GM23338 (cell line): ENCODE measurements at regions not wholly inside any gene's neighbourhood (a gene's known extent, or its start where the extent isn't known, plus 50 kb on each side); places are given as distances from the start of the nearest gene placed in this dataset.

Experiments
- ATAC-seq: fragments of 200-7000 bp; cut with Tn5 transposase; 3 replicates; pipeline ENCODE4 v1.9.1; 2020
- DNase-seq: peaks from one replicate; pipeline ENCODE4 v3.0.0-alpha.2; 2015; ENCODE audit warnings: low spot score
- H2AFZ ChIP-seq: fragments of 200-600 bp; sonication (generic); 2 replicates; pipeline ENCODE4 v1.8.0; 2016; ENCODE audit warnings: antibody characterized with exemption, mild to moderate bottlenecking, moderate library complexity
- H3F3A ChIP-seq: fragments of 200-600 bp; sonication (generic); replicated peaks from 2 replicates; pipeline ENCODE4 v1.8.0; 2017; ENCODE audit warnings: antibody characterized with exemption, mixed run types, low read depth
- H3K27ac ChIP-seq: fragments of 200-600 bp; sonication (generic); 2 replicates; pipeline ENCODE4 v1.6.1; 2016; ENCODE audit warnings: low read depth
- H3K27me3 ChIP-seq: fragments of 200-600 bp; sonication (generic); 2 replicates; pipeline ENCODE4 v1.8.0; 2016; ENCODE audit warnings: mild to moderate bottlenecking, mixed run types, moderate library complexity; ENCODE audit not compliant: insufficient read depth
- H3K36me3 ChIP-seq: fragments of 200-600 bp; sonication (generic); 2 replicates; pipeline ENCODE4 v1.8.0; 2016; ENCODE audit warnings: mild to moderate bottlenecking; ENCODE audit not compliant: insufficient read depth
- H3K4me1 ChIP-seq: fragments of 200-600 bp; sonication (generic); 2 replicates; pipeline ENCODE4 v1.8.0; 2016; ENCODE audit warnings: mild to moderate bottlenecking, moderate library complexity; ENCODE audit not compliant: insufficient read depth
- H3K4me2 ChIP-seq: fragments of 200-600 bp; sonication (generic); 2 replicates; pipeline ENCODE4 v1.7.1; 2017; ENCODE audit warnings: mixed run types
- H3K4me3 ChIP-seq: fragments of 200-600 bp; sonication (generic); 2 replicates; pipeline ENCODE4 v1.6.1; 2016; ENCODE audit warnings: mixed run types
- H3K79me2 ChIP-seq: fragments of 200-600 bp; sonication (generic); replicated peaks from 2 replicates; pipeline ENCODE4 v1.8.0; 2017; ENCODE audit warnings: mild to moderate bottlenecking; ENCODE audit not compliant: insufficient read depth
- H3K9me2 ChIP-seq: fragments of 200-600 bp; sonication (generic); 2 replicates; pipeline ENCODE4 v1.8.0; 2017; ENCODE audit not compliant: insufficient read depth
- H4K20me1 ChIP-seq: fragments of 200-600 bp; sonication (generic); replicated peaks from 2 replicates; pipeline ENCODE4 v1.8.0; 2017; ENCODE audit warnings: mild to moderate bottlenecking; ENCODE audit not compliant: insufficient read depth
- H3K27ac Mint-ChIP-seq: 2 replicates; pipeline ENCODE4 v1.8.0; 2020; ENCODE audit warnings: inconsistent platforms, mild to moderate bottlenecking, moderate library complexity, mixed read lengths
- H3K27me3 Mint-ChIP-seq: 3 replicates; pipeline ENCODE4 v1.8.0; 2022; ENCODE audit warnings: low read depth, mild to moderate bottlenecking, moderate library complexity, mixed read lengths, inconsistent platforms; ENCODE audit not compliant: insufficient read depth, poor library complexity
- H3K36me3 Mint-ChIP-seq: 3 replicates; pipeline ENCODE4 v1.8.0; 2021; ENCODE audit warnings: low read depth, mild to moderate bottlenecking, inconsistent platforms, moderate library complexity, mixed read lengths
- H3K4me1 Mint-ChIP-seq: 3 replicates; pipeline ENCODE4 v1.8.0; 2020; ENCODE audit warnings: mild to moderate bottlenecking, inconsistent platforms, mixed read lengths
- H3K4me3 Mint-ChIP-seq: 3 replicates; pipeline ENCODE4 v1.8.0; 2021; ENCODE audit warnings: moderate library complexity, mild to moderate bottlenecking, inconsistent platforms, mixed read lengths
- H3K9me3 Mint-ChIP-seq: 3 replicates; pipeline ENCODE4 v1.8.0; 2020; ENCODE audit warnings: moderate library complexity, mild to moderate bottlenecking, inconsistent platforms, mixed read lengths
- CREB1 ChIP-seq: fragments of 250-450 bp; sonication (Bioruptor Pico); IDR thresholded peaks from 2 replicates; pipeline ENCODE4 v1.5.0; 2020; ENCODE audit warnings: low read depth, mild to moderate bottlenecking, moderate library complexity
- EZH2phosphoT487 ChIP-seq: fragments of 200-600 bp; sonication (generic); IDR thresholded peaks from one replicate; pipeline ENCODE4 v1.8.1; 2018; ENCODE audit warnings: antibody characterized with exemption; ENCODE audit not compliant: unreplicated experiment
- JUNB ChIP-seq: IDR thresholded peaks from one replicate; pipeline ENCODE4 v1.6.1; 2016; ENCODE audit warnings: antibody characterized with exemption; ENCODE audit not compliant: unreplicated experiment
- NANOG ChIP-seq: IDR thresholded peaks from 2 replicates; pipeline ENCODE4 v1.6.1; 2016; ENCODE audit warnings: antibody characterized with exemption, borderline replicate concordance
- POLR2AphosphoS5 ChIP-seq: IDR thresholded peaks from 2 replicates; pipeline ENCODE4 v1.6.1; 2016; ENCODE audit warnings: antibody characterized with exemption, low read depth
- STAT1 ChIP-seq: IDR thresholded peaks from one replicate; pipeline ENCODE4 v1.6.1; 2016; ENCODE audit warnings: antibody characterized with exemption; ENCODE audit not compliant: unreplicated experiment
- ZNF114 ChIP-seq: fragments of 250-450 bp; sonication (Bioruptor Pico); IDR thresholded peaks from 2 replicates; pipeline ENCODE4 v1.5.0; 2020; ENCODE audit warnings: mild to moderate bottlenecking, moderate library complexity
- ZNF331 ChIP-seq: fragments of 250-450 bp; sonication (Bioruptor Pico); IDR thresholded peaks from 2 replicates; pipeline ENCODE4 v1.5.0; 2020; ENCODE audit warnings: low read depth, mild to moderate bottlenecking, moderate library complexity
- TF ChIP-seq, protein P1 (sequence below): IDR thresholded peaks from 2 replicates; pipeline ENCODE4 v1.6.1; 2016; ENCODE audit warnings: antibody characterized with exemption
- TF ChIP-seq, protein P2 (sequence below): fragments of 250-450 bp; sonication (Bioruptor Pico); IDR thresholded peaks from 2 replicates; pipeline ENCODE4 v1.5.0; 2020; ENCODE audit warnings: mild to moderate bottlenecking, moderate library complexity
- TF ChIP-seq, protein P3 (sequence below): IDR thresholded peaks from one replicate; pipeline ENCODE4 v1.6.1; 2018; ENCODE audit warnings: antibody characterized with exemption; ENCODE audit not compliant: unreplicated experiment
- TF ChIP-seq, protein P4 (sequence below), 2 experiments: fragments of 200-600 bp in 1 of 2; sonication (generic) in 1 of 2; conservative IDR thresholded peaks; 2 replicates each; pipeline versions ENCODE4 v1.5.1 to v1.6.1; 2016 to 2017; ENCODE audit warnings: antibody characterized with exemption in 2 of 2, low read depth in 2 of 2, mild to moderate bottlenecking in 2 of 2, moderate library complexity in 1 of 2

DNA sequence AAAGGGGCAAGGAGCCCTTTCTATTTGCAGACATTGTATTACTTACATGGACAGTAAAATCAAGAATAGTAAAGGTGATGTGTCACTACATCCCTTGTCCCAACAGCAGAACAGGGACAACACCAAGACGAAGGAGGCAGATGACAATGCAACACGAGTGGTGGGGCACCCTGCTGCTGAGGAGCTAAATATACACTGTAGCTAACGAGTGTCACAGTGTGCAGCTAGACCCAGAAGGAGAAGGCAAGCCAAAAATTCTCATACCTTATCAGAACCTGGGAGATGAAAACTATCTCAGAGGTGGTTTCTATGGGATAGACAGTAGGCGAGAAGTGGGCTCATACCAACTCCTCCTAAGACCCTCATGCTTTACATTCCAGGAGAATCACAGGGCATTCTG, 518.4 kb upstream of the LRRTM1 start (continued):
- TF ChIP-seq ZNF331 (CRISPR knock-in tag) (no peak), JUNB (no peak)

DNA sequence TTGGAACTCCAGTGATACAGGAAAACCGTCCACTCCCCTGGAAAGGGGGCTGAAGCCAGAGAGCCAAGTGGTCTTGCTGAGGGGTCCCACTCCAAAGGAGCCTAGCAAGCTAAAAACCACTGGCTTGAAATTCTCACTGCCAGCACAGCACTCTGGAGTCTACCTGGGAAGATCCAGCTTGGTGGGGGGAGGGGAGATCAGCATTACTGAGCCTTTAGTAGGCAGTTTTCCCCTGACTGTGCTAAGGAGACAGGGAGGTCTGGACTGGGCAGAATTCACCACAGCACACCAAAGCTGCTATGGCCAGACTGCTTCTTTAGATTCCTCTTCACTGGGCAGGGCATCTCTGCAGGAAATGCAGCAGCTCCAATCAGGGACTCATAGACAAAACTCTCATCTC, 510.7 kb upstream of the LRRTM1 start:
- peak; percentile 22 for DNase-seq
- Histone ChIP-seq H3F3A (no peaks in the 10 kb centered on the region), H4K20me1 (no peaks in the 10 kb centered on the region), H3K4me2 (no peak overlapping the region), H2AFZ (peak overlapping the region; percentile 89), H3K27me3 (no peaks in the 10 kb centered on the region), H3K9me2 (peaks cover 3% of the 10 kb centered on the region; the same call in 1 of the 2 replicates), H3K36me3 (peaks cover 4% of the 10 kb centered on the region), H3K4me1 (no peaks in the 10 kb centered on the region), H3K4me3 (no peak overlapping the region), H3K79me2 (no peaks in the 10 kb centered on the region), H3K27ac (no peak overlapping the region)
- TF ChIP-seq EZH2phosphoT487 (no peak), STAT1 (no peak), POLR2AphosphoS5 (no peak), ZNF114 (CRISPR knock-in tag) (no peak), JUNB (no peak), ZNF331 (CRISPR knock-in tag) (no peak), CREB1 (CRISPR knock-in tag) (no peak), NANOG (no peak)
- TF ChIP-seq, protein P1, sequence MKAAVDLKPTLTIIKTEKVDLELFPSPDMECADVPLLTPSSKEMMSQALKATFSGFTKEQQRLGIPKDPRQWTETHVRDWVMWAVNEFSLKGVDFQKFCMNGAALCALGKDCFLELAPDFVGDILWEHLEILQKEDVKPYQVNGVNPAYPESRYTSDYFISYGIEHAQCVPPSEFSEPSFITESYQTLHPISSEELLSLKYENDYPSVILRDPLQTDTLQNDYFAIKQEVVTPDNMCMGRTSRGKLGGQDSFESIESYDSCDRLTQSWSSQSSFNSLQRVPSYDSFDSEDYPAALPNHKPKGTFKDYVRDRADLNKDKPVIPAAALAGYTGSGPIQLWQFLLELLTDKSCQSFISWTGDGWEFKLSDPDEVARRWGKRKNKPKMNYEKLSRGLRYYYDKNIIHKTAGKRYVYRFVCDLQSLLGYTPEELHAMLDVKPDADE: no peak
- TF ChIP-seq, protein P2, sequence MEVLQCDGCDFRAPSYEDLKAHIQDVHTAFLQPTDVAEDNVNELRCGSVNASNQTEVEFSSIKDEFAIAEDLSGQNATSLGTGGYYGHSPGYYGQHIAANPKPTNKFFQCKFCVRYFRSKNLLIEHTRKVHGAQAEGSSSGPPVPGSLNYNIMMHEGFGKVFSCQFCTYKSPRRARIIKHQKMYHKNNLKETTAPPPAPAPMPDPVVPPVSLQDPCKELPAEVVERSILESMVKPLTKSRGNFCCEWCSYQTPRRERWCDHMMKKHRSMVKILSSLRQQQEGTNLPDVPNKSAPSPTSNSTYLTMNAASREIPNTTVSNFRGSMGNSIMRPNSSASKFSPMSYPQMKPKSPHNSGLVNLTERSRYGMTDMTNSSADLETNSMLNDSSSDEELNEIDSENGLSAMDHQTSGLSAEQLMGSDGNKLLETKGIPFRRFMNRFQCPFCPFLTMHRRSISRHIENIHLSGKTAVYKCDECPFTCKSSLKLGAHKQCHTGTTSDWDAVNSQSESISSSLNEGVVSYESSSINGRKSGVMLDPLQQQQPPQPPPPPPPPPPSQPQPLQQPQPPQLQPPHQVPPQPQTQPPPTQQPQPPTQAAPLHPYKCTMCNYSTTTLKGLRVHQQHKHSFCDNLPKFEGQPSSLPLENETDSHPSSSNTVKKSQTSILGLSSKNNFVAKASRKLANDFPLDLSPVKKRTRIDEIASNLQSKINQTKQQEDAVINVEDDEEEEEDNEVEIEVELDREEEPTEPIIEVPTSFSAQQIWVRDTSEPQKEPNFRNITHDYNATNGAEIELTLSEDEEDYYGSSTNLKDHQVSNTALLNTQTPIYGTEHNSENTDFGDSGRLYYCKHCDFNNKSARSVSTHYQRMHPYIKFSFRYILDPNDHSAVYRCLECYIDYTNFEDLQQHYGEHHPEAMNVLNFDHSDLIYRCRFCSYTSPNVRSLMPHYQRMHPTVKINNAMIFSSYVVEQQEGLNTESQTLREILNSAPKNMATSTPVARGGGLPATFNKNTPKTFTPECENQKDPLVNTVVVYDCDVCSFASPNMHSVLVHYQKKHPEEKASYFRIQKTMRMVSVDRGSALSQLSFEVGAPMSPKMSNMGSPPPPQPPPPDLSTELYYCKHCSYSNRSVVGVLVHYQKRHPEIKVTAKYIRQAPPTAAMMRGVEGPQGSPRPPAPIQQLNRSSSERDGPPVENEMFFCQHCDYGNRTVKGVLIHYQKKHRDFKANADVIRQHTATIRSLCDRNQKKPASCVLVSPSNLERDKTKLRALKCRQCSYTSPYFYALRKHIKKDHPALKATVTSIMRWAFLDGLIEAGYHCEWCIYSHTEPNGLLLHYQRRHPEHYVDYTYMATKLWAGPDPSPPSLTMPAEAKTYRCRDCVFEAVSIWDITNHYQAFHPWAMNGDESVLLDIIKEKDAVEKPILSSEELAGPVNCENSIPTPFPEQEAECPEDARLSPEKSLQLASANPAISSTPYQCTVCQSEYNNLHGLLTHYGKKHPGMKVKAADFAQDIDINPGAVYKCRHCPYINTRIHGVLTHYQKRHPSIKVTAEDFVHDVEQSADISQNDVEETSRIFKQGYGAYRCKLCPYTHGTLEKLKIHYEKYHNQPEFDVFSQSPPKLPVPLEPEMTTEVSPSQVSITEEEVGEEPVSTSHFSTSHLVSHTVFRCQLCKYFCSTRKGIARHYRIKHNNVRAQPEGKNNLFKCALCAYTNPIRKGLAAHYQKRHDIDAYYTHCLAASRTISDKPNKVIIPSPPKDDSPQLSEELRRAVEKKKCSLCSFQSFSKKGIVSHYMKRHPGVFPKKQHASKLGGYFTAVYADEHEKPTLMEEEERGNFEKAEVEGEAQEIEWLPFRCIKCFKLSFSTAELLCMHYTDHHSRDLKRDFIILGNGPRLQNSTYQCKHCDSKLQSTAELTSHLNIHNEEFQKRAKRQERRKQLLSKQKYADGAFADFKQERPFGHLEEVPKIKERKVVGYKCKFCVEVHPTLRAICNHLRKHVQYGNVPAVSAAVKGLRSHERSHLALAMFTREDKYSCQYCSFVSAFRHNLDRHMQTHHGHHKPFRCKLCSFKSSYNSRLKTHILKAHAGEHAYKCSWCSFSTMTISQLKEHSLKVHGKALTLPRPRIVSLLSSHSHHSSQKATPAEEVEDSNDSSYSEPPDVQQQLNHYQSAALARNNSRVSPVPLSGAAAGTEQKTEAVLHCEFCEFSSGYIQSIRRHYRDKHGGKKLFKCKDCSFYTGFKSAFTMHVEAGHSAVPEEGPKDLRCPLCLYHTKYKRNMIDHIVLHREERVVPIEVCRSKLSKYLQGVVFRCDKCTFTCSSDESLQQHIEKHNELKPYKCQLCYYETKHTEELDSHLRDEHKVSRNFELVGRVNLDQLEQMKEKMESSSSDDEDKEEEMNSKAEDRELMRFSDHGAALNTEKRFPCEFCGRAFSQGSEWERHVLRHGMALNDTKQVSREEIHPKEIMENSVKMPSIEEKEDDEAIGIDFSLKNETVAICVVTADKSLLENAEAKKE (CRISPR knock-in tag): no peak
- TF ChIP-seq, protein P3, sequence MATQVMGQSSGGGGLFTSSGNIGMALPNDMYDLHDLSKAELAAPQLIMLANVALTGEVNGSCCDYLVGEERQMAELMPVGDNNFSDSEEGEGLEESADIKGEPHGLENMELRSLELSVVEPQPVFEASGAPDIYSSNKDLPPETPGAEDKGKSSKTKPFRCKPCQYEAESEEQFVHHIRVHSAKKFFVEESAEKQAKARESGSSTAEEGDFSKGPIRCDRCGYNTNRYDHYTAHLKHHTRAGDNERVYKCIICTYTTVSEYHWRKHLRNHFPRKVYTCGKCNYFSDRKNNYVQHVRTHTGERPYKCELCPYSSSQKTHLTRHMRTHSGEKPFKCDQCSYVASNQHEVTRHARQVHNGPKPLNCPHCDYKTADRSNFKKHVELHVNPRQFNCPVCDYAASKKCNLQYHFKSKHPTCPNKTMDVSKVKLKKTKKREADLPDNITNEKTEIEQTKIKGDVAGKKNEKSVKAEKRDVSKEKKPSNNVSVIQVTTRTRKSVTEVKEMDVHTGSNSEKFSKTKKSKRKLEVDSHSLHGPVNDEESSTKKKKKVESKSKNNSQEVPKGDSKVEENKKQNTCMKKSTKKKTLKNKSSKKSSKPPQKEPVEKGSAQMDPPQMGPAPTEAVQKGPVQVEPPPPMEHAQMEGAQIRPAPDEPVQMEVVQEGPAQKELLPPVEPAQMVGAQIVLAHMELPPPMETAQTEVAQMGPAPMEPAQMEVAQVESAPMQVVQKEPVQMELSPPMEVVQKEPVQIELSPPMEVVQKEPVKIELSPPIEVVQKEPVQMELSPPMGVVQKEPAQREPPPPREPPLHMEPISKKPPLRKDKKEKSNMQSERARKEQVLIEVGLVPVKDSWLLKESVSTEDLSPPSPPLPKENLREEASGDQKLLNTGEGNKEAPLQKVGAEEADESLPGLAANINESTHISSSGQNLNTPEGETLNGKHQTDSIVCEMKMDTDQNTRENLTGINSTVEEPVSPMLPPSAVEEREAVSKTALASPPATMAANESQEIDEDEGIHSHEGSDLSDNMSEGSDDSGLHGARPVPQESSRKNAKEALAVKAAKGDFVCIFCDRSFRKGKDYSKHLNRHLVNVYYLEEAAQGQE: no peak
- TF ChIP-seq, protein P4, sequence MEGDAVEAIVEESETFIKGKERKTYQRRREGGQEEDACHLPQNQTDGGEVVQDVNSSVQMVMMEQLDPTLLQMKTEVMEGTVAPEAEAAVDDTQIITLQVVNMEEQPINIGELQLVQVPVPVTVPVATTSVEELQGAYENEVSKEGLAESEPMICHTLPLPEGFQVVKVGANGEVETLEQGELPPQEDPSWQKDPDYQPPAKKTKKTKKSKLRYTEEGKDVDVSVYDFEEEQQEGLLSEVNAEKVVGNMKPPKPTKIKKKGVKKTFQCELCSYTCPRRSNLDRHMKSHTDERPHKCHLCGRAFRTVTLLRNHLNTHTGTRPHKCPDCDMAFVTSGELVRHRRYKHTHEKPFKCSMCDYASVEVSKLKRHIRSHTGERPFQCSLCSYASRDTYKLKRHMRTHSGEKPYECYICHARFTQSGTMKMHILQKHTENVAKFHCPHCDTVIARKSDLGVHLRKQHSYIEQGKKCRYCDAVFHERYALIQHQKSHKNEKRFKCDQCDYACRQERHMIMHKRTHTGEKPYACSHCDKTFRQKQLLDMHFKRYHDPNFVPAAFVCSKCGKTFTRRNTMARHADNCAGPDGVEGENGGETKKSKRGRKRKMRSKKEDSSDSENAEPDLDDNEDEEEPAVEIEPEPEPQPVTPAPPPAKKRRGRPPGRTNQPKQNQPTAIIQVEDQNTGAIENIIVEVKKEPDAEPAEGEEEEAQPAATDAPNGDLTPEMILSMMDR (conservative IDR thresholded peaks at IDR 0.05; ENCODE audit: low read depth in 2 of 2): no peak
- H3K27me3 Mint-ChIP-seq: no peaks in the 10 kb centered on the region
- no peak overlapping the region for H3K4me3 Mint-ChIP-seq
- ATAC-seq: peak; percentile 53
- peaks cover 20% of the 10 kb centered on the region; the same call in 2 of the 3 replicates for H3K9me3 Mint-ChIP-seq
- peaks cover 4% of the 10 kb centered on the region; the same call in 1 of the 3 replicates for H3K36me3 Mint-ChIP-seq
- H3K4me1 Mint-ChIP-seq: no peaks in the 10 kb centered on the region; the same call in 2 of the 3 replicates
- no peak overlapping the region for H3K27ac Mint-ChIP-seq
